ENCODE measurements at regions not wholly inside any gene's neighbourhood (a gene's known extent, or its start where the extent isn't known, plus 50 kb on each side); places are given as distances from the start of the nearest gene placed in this dataset.

GRCh38 chr6:139679516-139680179 is 305.2 kb upstream of the CITED2 start:
- no peak for DNase-seq

GRCh38 chr6:139676718-139677117 is 302.3 kb upstream of the CITED2 start:
- no peak for DNase-seq

- DNase-seq: no peak
Measured at GRCh38 chr6:139666284-139666683, 291.8 kb upstream of the CITED2 start.

- no peak for DNase-seq
Measured at GRCh38 chr6:139663996-139664395, 289.5 kb upstream of the CITED2 start.

- DNase-seq: no peak
Measured at GRCh38 chr6:139659711-139660110, 285.3 kb upstream of the CITED2 start.

GRCh38 chr6:139659196-139659595 is 284.7 kb upstream of the CITED2 start:
- no peak for DNase-seq

- DNase-seq: no peak
Measured at GRCh38 chr6:139657119-139657518, 282.7 kb upstream of the CITED2 start.

GRCh38 chr6:139655783-139656705 is 281.6 kb upstream of the CITED2 start:
- peak; percentile 27 for DNase-seq

- peak; percentile 24 for DNase-seq
Measured at GRCh38 chr6:139654888-139655782, 280.7 kb upstream of the CITED2 start.

- DNase-seq: no peak
Measured at GRCh38 chr6:139654309-139654708, 279.9 kb upstream of the CITED2 start.

GRCh38 chr6:139653111-139653510 is 278.7 kb upstream of the CITED2 start:
- DNase-seq: no peak

- DNase-seq: no peak
Measured at GRCh38 chr6:139650941-139651340, 276.5 kb upstream of the CITED2 start.

GRCh38 chr6:139649732-139650131 is 275.3 kb upstream of the CITED2 start:
- DNase-seq: no peak

- DNase-seq: no peak
Measured at GRCh38 chr6:139649128-139649527, 274.7 kb upstream of the CITED2 start.

- no peak for DNase-seq
Measured at GRCh38 chr6:139648430-139649000, 274.1 kb upstream of the CITED2 start.

- no peak for DNase-seq
Measured at GRCh38 chr6:139647841-139648240, 273.4 kb upstream of the CITED2 start.

- no peak for DNase-seq
Measured at GRCh38 chr6:139647016-139647415, 272.6 kb upstream of the CITED2 start.

GRCh38 chr6:139644821-139645220 is 270.4 kb upstream of the CITED2 start:
- DNase-seq: no peak

GRCh38 chr6:139643986-139644385 is 269.5 kb upstream of the CITED2 start:
- DNase-seq: no peak

GRCh38 chr6:139642346-139642745 is 267.9 kb upstream of the CITED2 start:
- no peak for DNase-seq

GRCh38 chr6:139641376-139641775 is 266.9 kb upstream of the CITED2 start:
- DNase-seq: no peak

GRCh38 chr6:139640921-139641320 is 266.5 kb upstream of the CITED2 start:
- no peak for DNase-seq
